ENCODE measurements at regions not wholly inside any gene's neighbourhood (a gene's known extent, or its start where the extent isn't known, plus 50 kb on each side); places are given as distances from the start of the nearest gene placed in this dataset.

DNA sequence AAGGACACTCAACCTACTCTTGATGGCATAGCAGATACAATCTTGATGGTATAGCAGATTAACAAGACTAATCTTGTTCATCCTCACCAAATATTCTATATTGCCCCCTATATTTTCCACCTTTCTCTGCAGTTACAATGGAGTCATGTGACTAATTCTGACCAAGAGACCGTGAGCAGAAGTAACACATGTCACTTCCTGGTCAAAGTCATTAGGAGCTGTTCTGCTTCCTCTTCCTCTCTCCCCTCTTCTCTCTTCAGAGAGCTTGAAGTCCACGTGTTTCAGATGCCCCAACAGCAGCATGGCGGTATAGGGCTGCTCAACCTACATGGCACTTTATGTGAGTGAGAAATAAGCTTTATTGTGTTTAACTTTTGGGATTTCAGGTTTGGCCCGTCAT, 55.3 kb upstream of the ERCC4 start:
- no peak for TF ChIP-seq NFRKB (IDR thresholded peaks at IDR 0.05)
- no peak for TF ChIP-seq CTBP1 (IDR thresholded peaks at IDR 0.05; ENCODE audit: borderline replicate concordance)
- TF ChIP-seq ARNT (IDR thresholded peaks at IDR 0.05) = no peak
- TF ChIP-seq SUZ12 (IDR thresholded peaks at IDR 0.05) = no peak
- TF ChIP-seq FOXA1 (IDR thresholded peaks at IDR 0.05) = no peak
- no peak for TF ChIP-seq SP1 (IDR thresholded peaks at IDR 0.05)
- TF ChIP-seq ELF4 (IDR thresholded peaks at IDR 0.05) = no peak
- TF ChIP-seq HDGF (IDR thresholded peaks at IDR 0.05; ENCODE audit: borderline replicate concordance) = no peak
- no peak for TF ChIP-seq L3MBTL2 (conservative IDR thresholded peaks at IDR 0.05)
- TF ChIP-seq, protein P1, sequence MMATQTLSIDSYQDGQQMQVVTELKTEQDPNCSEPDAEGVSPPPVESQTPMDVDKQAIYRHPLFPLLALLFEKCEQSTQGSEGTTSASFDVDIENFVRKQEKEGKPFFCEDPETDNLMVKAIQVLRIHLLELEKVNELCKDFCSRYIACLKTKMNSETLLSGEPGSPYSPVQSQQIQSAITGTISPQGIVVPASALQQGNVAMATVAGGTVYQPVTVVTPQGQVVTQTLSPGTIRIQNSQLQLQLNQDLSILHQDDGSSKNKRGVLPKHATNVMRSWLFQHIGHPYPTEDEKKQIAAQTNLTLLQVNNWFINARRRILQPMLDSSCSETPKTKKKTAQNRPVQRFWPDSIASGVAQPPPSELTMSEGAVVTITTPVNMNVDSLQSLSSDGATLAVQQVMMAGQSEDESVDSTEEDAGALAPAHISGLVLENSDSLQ (IDR thresholded peaks at IDR 0.05) = no peak

All from HEK293T (cell line).